Coronary artery (tissue), 2 donors: ENCODE measurements at regions not wholly inside any gene's neighbourhood (a gene's known extent, or its start where the extent isn't known, plus 50 kb on each side); places are given as distances from the start of the nearest gene placed in this dataset.

Experiments used
- DNase-seq: peaks from one replicate; pipeline ENCODE4 v3.0.0-alpha.2; 2017; ENCODE audit warnings: low spot score
- H3K27ac ChIP-seq, 2 donors: fragments of 200-600 bp; sonication (generic); one replicate each; pipeline ENCODE4 v1.5.1; 2016 to 2019
- H3K4me3 ChIP-seq: fragments of 200-600 bp; sonication (generic); 2 replicates; pipeline ENCODE4 v1.5.1; 2016; ENCODE audit warnings: mild to moderate bottlenecking, moderate library complexity
- TF ChIP-seq, protein P1 (sequence below): fragments of 200-600 bp; sonication (generic); IDR thresholded peaks from one replicate; pipeline ENCODE4 v1.5.1; 2019; ENCODE audit warnings: antibody characterized with exemption

DNA sequence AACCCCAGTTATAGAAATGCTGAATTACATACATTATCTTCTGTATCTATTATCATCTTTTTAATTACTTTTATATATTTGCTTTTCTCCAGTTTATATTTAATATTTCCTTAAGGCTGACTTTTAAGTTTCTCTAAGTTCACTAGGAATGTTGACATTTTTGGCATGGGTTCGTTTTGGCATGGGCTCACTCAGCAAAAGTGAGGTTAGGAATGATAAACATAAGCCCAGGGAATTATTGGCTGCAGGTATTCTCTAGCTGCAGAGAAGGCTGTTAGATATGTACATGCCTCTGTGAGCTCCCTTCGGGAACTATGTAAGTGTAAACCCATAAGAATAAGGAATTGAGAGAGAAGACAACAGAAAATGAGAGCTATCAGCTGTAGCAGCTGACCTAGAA, 63.6 kb upstream of the RAB18 start:
- Histone ChIP-seq H3K27ac (no peak overlapping the region), H3K4me3 (no peak overlapping the region)
- TF ChIP-seq, protein P1, sequence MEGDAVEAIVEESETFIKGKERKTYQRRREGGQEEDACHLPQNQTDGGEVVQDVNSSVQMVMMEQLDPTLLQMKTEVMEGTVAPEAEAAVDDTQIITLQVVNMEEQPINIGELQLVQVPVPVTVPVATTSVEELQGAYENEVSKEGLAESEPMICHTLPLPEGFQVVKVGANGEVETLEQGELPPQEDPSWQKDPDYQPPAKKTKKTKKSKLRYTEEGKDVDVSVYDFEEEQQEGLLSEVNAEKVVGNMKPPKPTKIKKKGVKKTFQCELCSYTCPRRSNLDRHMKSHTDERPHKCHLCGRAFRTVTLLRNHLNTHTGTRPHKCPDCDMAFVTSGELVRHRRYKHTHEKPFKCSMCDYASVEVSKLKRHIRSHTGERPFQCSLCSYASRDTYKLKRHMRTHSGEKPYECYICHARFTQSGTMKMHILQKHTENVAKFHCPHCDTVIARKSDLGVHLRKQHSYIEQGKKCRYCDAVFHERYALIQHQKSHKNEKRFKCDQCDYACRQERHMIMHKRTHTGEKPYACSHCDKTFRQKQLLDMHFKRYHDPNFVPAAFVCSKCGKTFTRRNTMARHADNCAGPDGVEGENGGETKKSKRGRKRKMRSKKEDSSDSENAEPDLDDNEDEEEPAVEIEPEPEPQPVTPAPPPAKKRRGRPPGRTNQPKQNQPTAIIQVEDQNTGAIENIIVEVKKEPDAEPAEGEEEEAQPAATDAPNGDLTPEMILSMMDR = no peak
- no peak for DNase-seq

DNA sequence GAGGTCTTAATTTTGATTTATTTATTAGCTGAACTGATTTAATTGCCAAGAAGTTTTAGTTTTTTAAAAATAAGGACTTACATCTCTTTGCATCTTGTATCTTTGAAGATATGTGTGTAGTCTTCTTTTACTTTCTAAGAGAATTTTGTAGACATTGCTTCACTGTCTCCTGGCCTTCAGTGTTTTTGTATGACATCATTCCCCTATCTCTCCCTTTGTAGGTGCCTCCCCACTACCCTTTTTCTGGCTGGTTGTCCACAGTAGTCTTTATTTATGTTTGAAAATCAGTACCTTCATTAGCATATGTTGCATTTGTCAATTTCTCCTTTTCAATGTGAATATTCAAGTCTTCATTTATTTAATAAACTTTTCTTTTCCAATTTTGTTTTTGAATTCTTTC, 64.1 kb upstream of the RAB18 start:
- Histone ChIP-seq H3K4me3 (no peak overlapping the region), H3K27ac (no peak overlapping the region)
- no peak for DNase-seq
- TF ChIP-seq, protein P1 = no peak

DNA sequence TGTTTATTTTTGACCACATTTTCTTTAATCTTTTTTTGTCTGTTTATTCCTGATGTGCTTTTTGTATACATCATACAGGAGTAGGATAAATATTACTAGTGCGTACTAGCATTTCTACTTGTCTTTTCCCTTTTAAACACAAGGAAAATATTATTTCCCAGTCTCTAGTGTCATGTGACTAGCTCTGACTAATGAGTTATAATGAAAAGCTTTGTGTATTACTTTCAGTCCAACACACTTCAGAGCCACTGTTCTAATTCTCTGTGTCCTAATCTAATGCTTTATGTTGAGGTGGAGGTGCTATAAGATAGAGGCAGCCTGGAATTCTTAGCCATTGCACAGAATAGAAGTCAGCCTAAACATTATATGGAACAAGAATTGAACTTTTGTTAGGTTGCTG, 65.0 kb upstream of the RAB18 start:
- no peak overlapping the region for H3K27ac ChIP-seq
- no peak for DNase-seq
- no peak overlapping the region for H3K4me3 ChIP-seq
- TF ChIP-seq, protein P1 = no peak

DNA sequence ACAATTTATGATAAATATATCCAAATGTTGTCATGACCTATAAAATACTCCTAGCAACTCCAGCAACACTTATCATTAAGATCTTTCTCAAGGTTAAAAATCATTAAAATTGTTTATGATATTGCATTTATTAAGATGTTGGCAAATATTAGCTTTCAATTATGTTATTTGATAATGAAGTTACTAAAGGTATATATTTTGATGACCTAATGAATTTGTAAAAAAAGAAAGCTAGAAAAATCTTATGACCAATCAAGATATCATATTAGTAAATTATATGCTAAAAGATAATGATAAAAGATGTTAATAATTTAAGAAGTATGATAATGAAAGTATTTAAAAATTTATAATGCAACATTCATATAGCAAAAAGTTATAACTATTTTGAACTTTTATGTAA, 66.3 kb upstream of the RAB18 start:
- Histone ChIP-seq H3K27ac (no peak overlapping the region), H3K4me3 (no peak overlapping the region)
- TF ChIP-seq, protein P1 = no peak
- DNase-seq = no peak

DNA sequence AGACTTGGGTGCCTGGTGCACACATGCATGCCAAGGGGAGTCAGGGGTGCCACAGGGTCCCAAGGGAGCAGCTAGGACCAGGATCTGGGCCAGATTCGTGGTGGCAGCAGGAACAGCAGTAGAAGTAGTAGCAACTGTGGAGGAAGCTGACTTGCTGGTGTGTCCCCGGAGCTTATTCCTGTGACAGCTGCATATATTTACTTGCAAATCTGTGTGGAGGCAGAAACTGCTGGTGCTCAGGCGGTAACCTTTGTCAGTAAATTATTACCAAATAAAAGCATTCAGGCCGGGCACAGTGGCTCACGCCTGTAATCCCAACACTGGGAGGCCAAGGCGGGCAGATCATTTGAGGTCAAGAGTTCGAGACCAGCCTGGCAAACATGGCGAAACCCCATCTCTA, 67.4 kb upstream of the RAB18 start:
- no peak for DNase-seq
- Histone ChIP-seq H3K4me3 (no peak overlapping the region), H3K27ac (no peak overlapping the region)
- TF ChIP-seq, protein P1 = no peak

DNA sequence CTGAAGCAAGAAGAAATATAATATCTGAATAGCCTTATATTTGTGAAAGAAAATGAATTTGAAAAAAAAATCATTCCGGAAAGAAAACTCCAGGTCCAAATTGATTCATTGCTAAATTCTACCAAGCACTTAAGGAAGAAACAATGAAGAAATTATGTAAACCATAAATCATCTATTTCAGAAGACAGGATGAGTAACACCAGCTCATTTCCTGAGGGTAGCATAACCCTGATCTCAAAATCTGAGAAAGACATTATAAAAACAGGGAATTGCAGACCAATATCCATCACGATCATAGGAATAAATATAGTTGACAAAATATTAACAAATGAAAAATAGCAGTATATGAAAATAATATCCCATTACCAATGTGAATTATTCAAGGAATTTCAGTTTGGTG, 70.1 kb upstream of the RAB18 start:
- TF ChIP-seq, protein P1 = no peak
- Histone ChIP-seq H3K27ac (no peak overlapping the region), H3K4me3 (no peak overlapping the region)
- DNase-seq = no peak

DNA sequence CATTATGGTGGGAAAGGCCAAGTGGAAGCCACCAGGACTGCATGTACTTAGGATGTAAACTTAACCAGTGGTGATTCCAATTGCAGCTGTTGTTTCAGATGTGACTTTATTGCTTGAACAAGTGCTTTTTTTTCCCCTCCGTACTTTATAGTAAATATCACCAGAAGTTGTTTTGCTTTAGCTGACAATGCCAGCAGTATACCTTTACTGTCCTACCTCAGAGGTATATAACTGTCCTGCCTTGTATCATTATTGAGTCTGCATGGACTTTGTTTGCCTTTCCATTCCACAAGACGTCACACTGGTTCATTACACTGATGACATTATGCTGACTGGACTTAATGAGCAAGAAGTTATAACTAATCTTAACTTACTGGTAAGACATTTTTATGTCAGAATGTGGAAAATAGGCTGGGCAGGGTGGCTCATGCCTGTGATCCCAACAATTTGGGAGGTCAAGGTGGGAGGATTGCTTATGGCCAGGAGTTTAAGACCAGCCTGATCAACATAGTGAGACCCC, 77.1 kb upstream of the RAB18 start:
- DNase-seq = no peak
- H3K4me3 ChIP-seq = no peak overlapping the region
- H3K27ac ChIP-seq = no peak overlapping the region
- TF ChIP-seq, protein P1 = no peak
